Inflammatory macrophage (primary cell): ENCODE measurements at regions not wholly inside any gene's neighbourhood (a gene's known extent, or its start where the extent isn't known, plus 50 kb on each side); places are given as distances from the start of the nearest gene placed in this dataset.

Experiments used
- DNase-seq, 2 donors: peaks; one replicate each; pipeline ENCODE4 v3.0.0-alpha.2; 2020 to 2022

GRCh38 chr20:63115651-63116411 lies 100.1 kb downstream of the YTHDF1 start:
- no peak for DNase-seq

DNA sequence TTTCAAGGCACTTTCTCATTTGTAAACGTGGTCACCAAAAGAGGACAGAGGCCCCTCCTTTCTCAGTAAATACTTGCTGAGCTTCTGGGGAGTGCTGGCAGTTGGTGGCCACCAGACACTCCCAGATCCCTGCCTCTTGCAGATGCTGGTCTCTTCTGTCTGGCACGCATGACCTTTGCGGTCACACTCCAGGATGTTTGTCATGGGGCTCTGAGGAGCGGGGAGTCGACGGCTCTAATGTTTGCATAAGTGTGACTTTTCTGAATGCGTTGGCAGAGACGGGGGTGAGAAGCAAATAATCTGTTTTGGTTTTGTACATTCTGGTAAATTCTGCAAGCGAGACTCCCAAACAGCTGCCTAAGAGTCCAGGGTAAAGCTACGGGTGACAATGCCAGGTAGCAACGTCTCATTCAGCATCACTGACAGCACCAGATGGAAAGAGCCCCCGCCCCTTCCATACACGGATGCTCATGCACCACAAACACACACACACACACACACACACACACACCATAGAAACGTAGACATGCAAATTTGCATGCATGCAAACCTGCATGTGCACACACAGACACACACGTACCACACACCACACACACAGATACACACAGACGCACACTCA lies 101.1 kb downstream of the YTHDF1 start:
- DNase-seq = no peak

GRCh38 chr20:63114006-63114692 lies 101.8 kb downstream of the YTHDF1 start:
- no peak for DNase-seq

GRCh38 chr20:63112491-63113219 lies 103.3 kb downstream of the YTHDF1 start:
- DNase-seq = no peak

GRCh38 chr20:63108247-63108646 lies 101.5 kb upstream of the BHLHE23 start:
- DNase-seq = no peak

GRCh38 chr20:63107449-63108200 lies 100.9 kb upstream of the BHLHE23 start:
- no peak for DNase-seq

GRCh38 chr20:63106765-63107448 lies 100.1 kb upstream of the BHLHE23 start:
- DNase-seq = no peak

GRCh38 chr20:63106108-63106764 lies 99.5 kb upstream of the BHLHE23 start:
- DNase-seq = no peak

- no peak for DNase-seq
Measured at GRCh38 chr20:63105211-63106107, 98.7 kb upstream of the BHLHE23 start.

DNA sequence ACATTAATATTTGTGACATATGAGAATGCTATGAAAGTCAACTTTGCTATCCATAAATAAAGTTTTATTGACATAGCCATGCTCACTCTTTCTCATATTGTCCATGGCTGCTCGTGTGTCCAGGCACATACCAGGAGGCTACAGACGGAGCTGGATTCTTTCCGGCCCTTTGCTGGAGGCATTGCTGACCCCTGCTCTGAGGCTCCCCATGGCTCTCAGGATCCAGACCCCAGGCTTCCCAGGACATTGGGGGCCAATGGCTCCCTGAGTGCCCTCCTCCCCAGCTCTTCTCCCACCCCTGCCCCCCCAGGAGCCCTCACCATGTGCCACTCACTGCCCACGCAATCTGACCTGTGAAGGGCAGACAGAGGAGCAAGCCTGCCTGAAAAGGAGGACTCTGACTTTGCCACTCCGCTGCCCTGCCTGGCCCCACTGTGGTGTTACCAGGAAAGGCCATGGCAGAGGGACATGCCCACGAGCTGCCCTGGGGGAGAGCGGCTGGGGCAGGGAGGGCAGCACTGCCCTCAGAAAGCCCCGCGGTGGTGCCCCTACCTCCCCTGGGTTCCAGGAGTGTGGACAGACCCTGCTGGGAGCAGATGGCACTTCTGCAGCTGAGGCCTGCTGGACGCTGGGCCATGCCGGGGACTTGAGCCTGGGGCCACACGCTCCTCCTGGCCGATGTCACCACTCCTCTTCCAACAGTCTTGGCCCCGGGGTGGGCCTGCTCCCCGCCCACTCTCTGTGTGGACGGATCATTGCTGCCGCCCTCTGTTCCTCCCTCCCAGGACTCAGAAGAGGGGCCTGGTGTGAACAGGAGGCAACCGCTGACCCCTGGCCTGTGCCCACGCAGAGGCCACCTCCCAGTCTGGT lies 97.8 kb upstream of the BHLHE23 start:
- no peak for DNase-seq

- DNase-seq = no peak
Measured at GRCh38 chr20:63103402-63104311, 96.9 kb upstream of the BHLHE23 start.

- DNase-seq = peak in 1 of 2 donors; percentile 5
Measured at GRCh38 chr20:63102721-63103375, 96.1 kb upstream of the BHLHE23 start.

DNA sequence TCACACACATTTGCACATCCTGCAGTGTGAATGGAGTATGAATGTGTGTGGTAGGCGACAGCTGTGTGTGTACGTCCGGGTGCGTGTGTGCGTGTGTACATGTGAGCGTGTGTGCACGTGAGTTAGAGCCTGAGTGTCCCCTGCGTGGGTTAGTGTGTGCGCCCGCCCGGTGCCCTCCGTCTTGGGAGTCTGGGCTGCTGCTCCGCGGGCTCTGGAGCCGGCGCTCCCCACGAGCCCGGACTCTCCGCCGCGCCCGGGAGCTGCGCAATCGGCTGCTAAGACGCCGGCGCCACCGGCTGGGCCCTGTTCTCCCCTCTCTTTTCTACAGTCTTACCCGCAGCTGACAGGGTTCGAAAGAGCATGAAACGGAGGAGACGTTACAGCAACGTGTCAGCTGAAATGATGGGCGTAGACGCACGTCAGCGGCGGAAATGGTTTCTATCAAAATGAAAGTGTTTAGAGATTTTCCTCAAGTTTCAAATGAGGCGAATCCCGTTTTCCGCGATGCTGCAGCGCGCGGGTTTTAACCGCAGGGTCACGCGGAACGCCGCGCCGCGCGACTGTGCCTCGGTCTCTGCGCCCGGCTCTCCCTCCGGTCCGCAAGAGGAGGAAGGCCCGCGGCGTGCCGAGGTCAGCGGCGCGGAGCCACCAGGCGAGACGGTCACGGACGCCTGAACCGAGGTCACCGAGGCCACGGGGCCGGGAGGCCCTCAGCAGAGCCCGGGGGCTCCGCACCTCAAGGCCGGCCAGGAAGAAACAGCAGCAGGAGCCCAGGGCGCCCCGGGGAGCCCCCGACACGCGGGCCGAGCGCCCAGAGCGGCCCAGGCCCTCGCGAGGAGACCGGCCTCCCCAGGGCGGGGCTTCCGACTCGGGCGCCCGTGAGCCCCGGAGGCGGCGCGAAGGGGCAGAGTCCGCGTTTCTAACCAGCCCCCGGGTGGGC lies 95.3 kb upstream of the BHLHE23 start:
- peak; percentile 2 to 16 for DNase-seq

DNA sequence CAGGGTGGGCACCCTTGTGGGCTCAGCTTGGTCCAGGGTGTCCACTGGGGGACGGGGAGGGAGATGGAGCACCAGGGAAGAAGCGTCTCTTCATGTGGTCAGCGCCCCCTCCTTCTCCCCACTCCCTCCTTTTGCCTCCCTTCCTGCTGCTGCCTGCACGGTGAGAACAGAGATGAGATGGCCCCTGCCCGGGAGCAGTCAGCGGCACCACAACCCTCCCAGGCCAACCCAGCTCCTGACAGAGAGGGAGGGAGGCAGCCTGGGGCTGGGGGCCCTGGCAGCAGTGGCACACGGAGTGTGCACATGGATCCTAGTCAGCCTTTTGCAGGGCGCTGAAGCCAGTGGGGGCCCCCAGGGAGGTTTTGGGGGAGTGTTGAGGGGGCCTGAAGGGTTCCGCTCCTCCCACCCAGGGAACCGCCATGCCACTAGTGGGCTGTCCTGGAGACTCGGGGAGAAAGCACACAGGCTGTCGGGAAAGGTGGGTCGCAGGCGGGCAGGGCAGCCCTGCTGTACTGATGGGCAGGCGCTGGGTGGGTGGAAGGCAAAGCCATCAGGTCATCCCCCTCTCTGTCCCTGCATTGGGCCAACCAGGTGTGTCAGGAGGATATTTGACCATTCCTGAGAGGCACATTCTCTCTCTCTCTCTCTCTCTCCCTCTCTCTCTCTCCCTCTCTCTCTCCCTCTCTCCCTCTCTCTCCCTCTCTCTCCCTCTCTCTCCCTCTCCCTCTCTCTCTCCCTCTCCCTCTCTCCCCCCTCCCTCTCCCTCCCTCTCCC lies 94.3 kb upstream of the BHLHE23 start:
- no peak for DNase-seq

- no peak for DNase-seq
Measured at GRCh38 chr20:63100174-63100925, 93.6 kb upstream of the BHLHE23 start.
